GM10847 (cell line): ENCODE measurements at regions not wholly inside any gene's neighbourhood (a gene's known extent, or its start where the extent isn't known, plus 50 kb on each side); places are given as distances from the start of the nearest gene placed in this dataset.

ENCODE experiments used
- POLR2A ChIP-seq: IDR thresholded peaks from 2 replicates; pipeline ENCODE4 v1.6.1; 2011; ENCODE audit not compliant: insufficient read length; ENCODE audit errors: extremely low read depth

GRCh38 chr1:245051349-245052221 is 103.2 kb upstream of the KIF26B start:
- TF ChIP-seq POLR2A, result no peak

GRCh38 chr1:245046769-245047168 is 108.0 kb upstream of the KIF26B start:
- TF ChIP-seq POLR2A, result no peak

GRCh38 chr1:245046315-245046714 is 108.5 kb upstream of the KIF26B start:
- TF ChIP-seq POLR2A, result no peak

- no peak for TF ChIP-seq POLR2A
These were observed 109.5 kb upstream of the KIF26B start for GRCh38 chr1:245045087-245045881.

- no peak for TF ChIP-seq POLR2A
These were observed 111.2 kb upstream of the KIF26B start for GRCh38 chr1:245043611-245043940.

GRCh38 chr1:245041058-245041698 is 113.6 kb upstream of the KIF26B start:
- no peak for TF ChIP-seq POLR2A

- no peak for TF ChIP-seq POLR2A
These were observed 115.6 kb upstream of the KIF26B start for GRCh38 chr1:245039196-245039595.

- TF ChIP-seq POLR2A, result no peak
These were observed 118.7 kb upstream of the KIF26B start for GRCh38 chr1:245036102-245036501.

- TF ChIP-seq POLR2A, result no peak
These were observed 123.7 kb upstream of the KIF26B start for GRCh38 chr1:245031041-245031440.

- TF ChIP-seq POLR2A, result no peak
These were observed 128.5 kb upstream of the KIF26B start for GRCh38 chr1:245026247-245026646.

- TF ChIP-seq POLR2A, result no peak
These were observed 129.3 kb upstream of the KIF26B start for GRCh38 chr1:245025525-245025924.

GRCh38 chr1:245023222-245023621 is 131.6 kb upstream of the KIF26B start:
- no peak for TF ChIP-seq POLR2A

- no peak for TF ChIP-seq POLR2A
These were observed 134.8 kb upstream of the KIF26B start for GRCh38 chr1:245019910-245020486.

- no peak for TF ChIP-seq POLR2A
These were observed 138.1 kb upstream of the KIF26B start for GRCh38 chr1:245016700-245017099.

GRCh38 chr1:245015031-245015430 is 139.8 kb upstream of the KIF26B start:
- no peak for TF ChIP-seq POLR2A

- TF ChIP-seq POLR2A, result no peak
These were observed 140.3 kb upstream of the KIF26B start for GRCh38 chr1:245014247-245015029.
